ENCODE measurements at regions not wholly inside any gene's neighbourhood (a gene's known extent, or its start where the extent isn't known, plus 50 kb on each side); places are given as distances from the start of the nearest gene placed in this dataset.
A peak's percentile ranks its signal among the peaks of the same experiment; 100 is the strongest.

- no peak for DNase-seq
Measured at GRCh38 chr15:35736150-35736549, 190.2 kb upstream of the DPH6 start.

- DNase-seq = no peak
Measured at GRCh38 chr15:35737441-35737840, 191.5 kb upstream of the DPH6 start.

GRCh38 chr15:35738370-35738769, 192.4 kb upstream of the DPH6 start:
- no peak for DNase-seq

GRCh38 chr15:35740761-35741160, 194.8 kb upstream of the DPH6 start:
- DNase-seq = no peak

- DNase-seq = no peak
Measured at GRCh38 chr15:35741395-35741794, 195.4 kb upstream of the DPH6 start.

- no peak for DNase-seq
Measured at GRCh38 chr15:35741881-35742280, 195.9 kb upstream of the DPH6 start.

- no peak for DNase-seq
Measured at GRCh38 chr15:35743321-35743720, 197.4 kb upstream of the DPH6 start.

- no peak for DNase-seq
Measured at GRCh38 chr15:35746121-35746520, 200.2 kb upstream of the DPH6 start.

GRCh38 chr15:35748105-35748504, 202.1 kb upstream of the DPH6 start:
- no peak for DNase-seq

GRCh38 chr15:35750051-35750450, 204.1 kb upstream of the DPH6 start:
- DNase-seq = no peak

- DNase-seq = peak; percentile 42
Measured at GRCh38 chr15:35751413-35752133, 205.6 kb upstream of the DPH6 start.

- no peak for DNase-seq
Measured at GRCh38 chr15:35752134-35752466, 206.1 kb upstream of the DPH6 start.

GRCh38 chr15:35753486-35753885, 207.5 kb upstream of the DPH6 start:
- DNase-seq = no peak

- DNase-seq = no peak
Measured at GRCh38 chr15:35755237-35755802, 209.4 kb upstream of the DPH6 start.

- DNase-seq = no peak
Measured at GRCh38 chr15:35756623-35757022, 210.7 kb upstream of the DPH6 start.

- no peak for DNase-seq
Measured at GRCh38 chr15:35757361-35757760, 211.4 kb upstream of the DPH6 start.

- DNase-seq = no peak
Measured at GRCh38 chr15:35757765-35758164, 211.8 kb upstream of the DPH6 start.

- DNase-seq = no peak
Measured at GRCh38 chr15:35764661-35765519, 218.9 kb upstream of the DPH6 start.

GRCh38 chr15:35768949-35769348, 223.0 kb upstream of the DPH6 start:
- DNase-seq = no peak

- no peak for DNase-seq
Measured at GRCh38 chr15:35769656-35770055, 223.7 kb upstream of the DPH6 start.

- no peak for DNase-seq
Measured at GRCh38 chr15:35771746-35772442, 225.9 kb upstream of the DPH6 start.

GRCh38 chr15:35774653-35775052, 228.7 kb upstream of the DPH6 start:
- no peak for DNase-seq

GRCh38 chr15:35775471-35775870, 229.5 kb upstream of the DPH6 start:
- no peak for DNase-seq

GRCh38 chr15:35777061-35777460, 231.1 kb upstream of the DPH6 start:
- DNase-seq = no peak
